ENCODE measurements at regions not wholly inside any gene's neighbourhood (a gene's known extent, or its start where the extent isn't known, plus 50 kb on each side); places are given as distances from the start of the nearest gene placed in this dataset.

DNA sequence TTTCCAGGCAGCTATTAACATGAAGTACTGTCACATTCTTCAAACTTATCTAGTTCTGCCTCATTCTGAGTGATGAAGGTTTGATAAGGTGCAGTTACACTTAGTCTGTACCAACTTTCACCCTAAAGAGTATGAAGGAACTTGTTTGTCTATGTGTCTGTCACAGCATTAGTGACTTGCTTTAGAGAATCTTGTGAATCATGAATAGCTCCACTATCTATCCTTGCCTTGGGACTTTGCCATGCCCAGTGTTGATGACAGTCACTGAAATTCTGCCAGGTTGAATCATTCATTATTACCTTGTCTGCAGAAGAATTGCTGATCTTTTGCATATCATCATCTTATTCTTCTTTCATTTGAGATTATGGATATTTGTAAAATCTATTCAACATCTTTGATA is 50.9 kb upstream of the A1CF start:
- intact Hi-C loops (cut with DNase I), result loop anchor here (5.0 kb wide), 1 partner anchor 51 kb away; no protein-coding TSS in a partner anchor
- DNase-seq (ENCODE audit: missing footprints) (no peak), ATAC-seq (no peak)

DNA sequence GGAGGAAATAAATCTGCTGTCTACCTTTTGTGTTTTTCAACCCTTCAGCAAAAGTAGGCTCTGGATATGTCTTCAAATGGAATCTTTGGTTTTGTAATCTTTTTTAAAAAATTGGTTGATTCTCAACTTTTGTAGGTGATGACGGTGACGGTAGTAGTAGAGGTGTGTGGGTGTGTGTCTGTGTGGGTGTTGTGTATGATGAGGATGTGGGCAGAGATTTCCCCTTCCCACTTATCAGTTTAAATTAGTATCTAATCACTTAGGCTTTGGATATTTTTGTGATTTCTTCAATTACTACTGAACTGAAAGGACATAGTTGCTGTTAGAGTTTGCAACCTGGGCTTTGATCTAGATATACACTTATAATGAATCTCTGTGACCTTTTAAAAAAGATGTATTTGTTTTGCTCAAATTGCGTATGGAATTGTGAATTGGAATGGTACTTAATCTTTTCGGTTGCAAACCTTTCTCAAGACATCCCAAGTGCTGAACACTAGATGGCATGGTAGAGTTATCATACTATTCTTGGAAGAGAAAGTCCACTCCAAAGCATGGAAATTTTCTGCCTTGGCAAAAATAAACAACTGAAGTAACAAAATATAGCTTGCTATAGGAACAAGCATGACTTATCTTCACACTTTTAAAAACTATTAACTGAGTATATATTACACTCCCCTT is 51.9 kb upstream of the A1CF start:
- intact Hi-C loops (cut with DNase I), result loop anchor here (5.0 kb wide), 1 partner anchor 50 kb away; no protein-coding TSS in a partner anchor
- peak; percentile 39 for ATAC-seq
- DNase-seq (ENCODE audit: missing footprints), result no peak

GRCh38 chr10:50941629-50942028 is 56.2 kb upstream of the A1CF start:
- intact Hi-C loops (cut with DNase I), result no loop called here
- ATAC-seq (no peak), DNase-seq (ENCODE audit: missing footprints) (no peak)

DNA sequence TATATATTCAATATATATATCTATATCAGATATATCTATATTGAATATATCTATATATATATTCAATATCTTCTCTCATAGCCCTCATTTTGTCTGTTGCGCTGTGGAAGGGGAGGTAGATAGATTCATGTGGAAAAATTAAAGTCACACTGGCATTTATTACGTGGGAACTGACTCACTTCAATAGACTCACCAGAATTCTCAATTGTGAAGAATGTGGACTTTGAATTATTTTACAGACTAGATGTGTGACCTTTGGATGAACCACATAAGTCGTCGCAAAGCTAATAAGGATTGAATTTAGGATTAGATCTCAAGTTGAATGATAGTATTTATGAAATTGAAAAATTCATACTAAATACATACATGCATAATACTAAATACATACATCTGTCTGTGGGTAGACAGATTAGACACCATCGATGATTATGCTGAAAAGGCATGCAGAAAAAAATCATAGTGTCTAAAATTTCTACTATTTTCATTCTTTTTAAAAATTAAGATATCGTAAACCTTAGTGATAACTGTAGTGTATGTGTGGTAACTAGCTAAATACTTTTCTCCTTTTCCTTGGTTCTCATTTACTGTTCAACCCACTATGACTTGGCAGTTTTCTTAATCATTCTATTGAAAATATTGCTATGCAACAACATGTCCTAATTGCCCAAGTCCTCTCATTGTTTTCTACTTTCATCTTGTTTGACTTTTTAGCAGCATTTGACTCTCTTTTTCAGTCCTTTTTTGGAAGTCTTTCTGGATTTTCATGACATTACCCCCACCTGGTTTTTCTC is 61.8 kb upstream of the A1CF start:
- intact Hi-C loops (cut with DNase I), result no loop called here
- DNase-seq (ENCODE audit: missing footprints), result no peak
- ATAC-seq, result no peak

DNA sequence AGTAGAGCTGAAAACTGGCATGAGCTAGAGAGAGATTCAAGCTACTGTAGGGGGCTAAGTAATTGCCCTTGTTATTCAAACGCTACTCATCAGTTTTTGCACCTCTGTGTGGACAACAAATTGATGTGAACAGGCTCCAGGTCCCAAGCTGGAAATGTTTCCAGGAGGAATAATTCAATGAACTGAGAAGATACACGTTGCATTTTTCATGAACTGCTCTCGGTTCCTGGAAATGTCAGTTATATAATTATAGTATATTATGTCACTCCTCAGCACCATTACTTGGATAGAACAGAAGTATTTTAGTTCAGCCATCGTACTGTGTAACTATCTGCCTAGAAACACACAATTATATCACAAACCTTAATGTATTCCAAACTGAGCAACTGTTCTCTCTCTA is 65.9 kb upstream of the A1CF start:
- intact Hi-C loops (cut with DNase I), result no loop called here
- DNase-seq (ENCODE audit: missing footprints), result no peak

DNA sequence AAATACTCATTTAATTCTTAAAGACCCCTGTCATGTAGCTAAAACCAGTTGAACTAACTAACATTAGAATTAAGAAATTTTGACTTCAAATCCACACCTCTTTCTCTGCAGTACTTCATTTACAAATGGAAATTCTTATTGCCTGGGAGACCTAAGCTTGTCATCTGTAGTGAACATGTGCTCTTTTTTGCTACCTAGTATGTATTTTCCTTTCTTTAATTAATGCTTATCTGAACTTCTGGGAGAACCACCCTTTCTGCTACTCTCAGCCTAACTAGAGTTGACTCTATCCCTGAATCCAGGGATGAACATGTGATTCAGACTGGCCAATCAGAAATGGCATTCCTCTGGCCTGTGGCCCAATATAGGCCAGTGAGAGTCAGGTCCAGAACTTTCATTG is 75.9 kb upstream of the A1CF start:
- DNase-seq (ENCODE audit: missing footprints) (no peak), ATAC-seq (no peak)
- intact Hi-C loops (cut with DNase I), result no loop called here

More for the DNA sequence above, 65.9 kb upstream of the A1CF start:
- no peak for ATAC-seq

DNA sequence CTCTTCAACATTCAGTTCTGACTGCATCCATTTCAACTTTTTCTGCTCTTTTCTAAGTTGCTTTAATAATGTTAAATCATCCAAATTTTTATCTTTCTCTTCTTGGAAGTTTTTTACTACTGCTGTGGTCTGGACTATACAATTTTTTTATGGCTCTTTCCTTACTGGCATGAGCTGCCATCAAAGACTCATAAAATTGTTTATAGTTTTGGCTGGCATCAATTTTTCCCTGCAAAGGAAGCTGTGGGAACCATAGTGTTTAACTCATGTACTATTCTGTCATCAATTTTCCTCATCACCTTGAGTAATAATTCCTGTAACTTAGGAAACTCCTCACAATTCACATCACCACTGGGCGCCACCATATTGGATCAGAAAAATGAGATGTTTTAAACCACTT is 77.6 kb upstream of the A1CF start:
- DNase-seq (ENCODE audit: missing footprints), result no peak
- intact Hi-C loops (cut with DNase I), result no loop called here
- no peak for ATAC-seq

DNA sequence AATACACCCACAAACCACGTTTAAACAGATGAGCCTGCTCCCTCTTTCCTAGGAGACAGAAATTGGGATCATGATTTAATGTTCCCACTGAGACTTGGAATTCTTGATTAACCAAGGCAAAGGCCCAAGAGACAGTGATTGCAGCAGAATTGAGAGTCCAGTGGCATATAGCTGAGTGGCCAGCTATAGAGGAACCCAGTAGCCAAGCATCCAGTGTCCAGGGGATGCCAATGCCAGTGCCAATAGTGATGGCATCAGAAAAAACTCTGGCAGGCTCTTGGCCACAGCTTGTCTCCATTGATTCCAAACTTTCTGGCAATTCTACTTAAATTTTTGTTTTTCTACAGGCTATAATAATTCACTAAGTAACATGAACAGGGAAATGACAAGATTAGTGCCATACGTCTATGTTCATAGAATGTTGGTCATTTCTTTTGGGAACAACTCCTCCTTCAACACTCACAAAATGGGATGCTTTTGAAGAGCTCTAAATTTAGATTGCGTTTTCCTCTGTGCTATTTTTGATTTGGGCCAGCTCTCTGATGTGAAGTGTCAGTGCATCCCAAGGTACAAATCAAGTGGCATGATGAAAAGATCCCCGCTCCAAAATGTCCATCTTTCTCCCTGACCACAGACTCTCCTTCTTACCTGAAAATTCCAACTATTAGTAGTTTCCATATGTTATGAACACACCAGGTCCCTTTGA is 83.1 kb upstream of the A1CF start:
- DNase-seq (ENCODE audit: missing footprints), result no peak
- peak; percentile 37 for ATAC-seq
- intact Hi-C loops (cut with DNase I), result no loop called here

GRCh38 chr10:50972591-50972990 is 87.2 kb upstream of the A1CF start:
- ATAC-seq (no peak), DNase-seq (ENCODE audit: missing footprints) (no peak)
- intact Hi-C loops (cut with DNase I), result no loop called here

DNA sequence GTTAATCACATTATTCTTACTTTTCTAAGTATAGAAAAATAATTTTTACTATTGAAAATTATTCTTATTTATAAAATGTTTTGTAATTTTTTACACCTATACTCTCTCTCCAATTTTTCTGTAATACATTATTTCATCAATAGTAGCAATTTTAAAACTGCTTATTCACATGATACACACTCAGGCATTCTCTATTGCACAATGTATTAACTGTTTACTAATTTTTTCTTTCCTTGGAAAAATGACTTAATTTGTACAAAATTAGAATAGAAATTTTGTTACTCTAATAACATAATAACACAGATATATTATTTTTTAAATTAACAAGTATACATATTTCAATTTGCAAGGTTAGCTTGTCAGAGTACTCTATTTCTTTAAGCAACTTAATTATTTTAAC is 92.9 kb upstream of the PRKG1 start:
- DNase-seq (ENCODE audit: missing footprints) (no peak), ATAC-seq (no peak)
- intact Hi-C loops (cut with DNase I), result no loop called here

GRCh38 chr10:50981904-50982303 is 92.4 kb upstream of the PRKG1 start:
- ATAC-seq, result no peak
- DNase-seq (ENCODE audit: missing footprints), result no peak
- intact Hi-C loops (cut with DNase I), result no loop called here

- intact Hi-C loops (cut with DNase I), result no loop called here
- DNase-seq (ENCODE audit: missing footprints) (no peak), ATAC-seq (no peak)
Measured at GRCh38 chr10:50982989-50983388, 91.3 kb upstream of the PRKG1 start.

GRCh38 chr10:50987934-50988333 is 86.4 kb upstream of the PRKG1 start:
- intact Hi-C loops (cut with DNase I), result loop anchor here (5.0 kb wide), 1 partner anchor 51 kb away; no protein-coding TSS in a partner anchor

GRCh38 chr10:50988792-50989191 is 85.5 kb upstream of the PRKG1 start:
- DNase-seq (ENCODE audit: missing footprints), result no peak
- no peak for ATAC-seq
- intact Hi-C loops (cut with DNase I), result loop anchor here (5.0 kb wide), 1 partner anchor 51 kb away; no protein-coding TSS in a partner anchor

More at GRCh38 chr10:50987934-50988333, 86.4 kb upstream of the PRKG1 start:
- ATAC-seq, result no peak
- no peak for DNase-seq (ENCODE audit: missing footprints)

DNA sequence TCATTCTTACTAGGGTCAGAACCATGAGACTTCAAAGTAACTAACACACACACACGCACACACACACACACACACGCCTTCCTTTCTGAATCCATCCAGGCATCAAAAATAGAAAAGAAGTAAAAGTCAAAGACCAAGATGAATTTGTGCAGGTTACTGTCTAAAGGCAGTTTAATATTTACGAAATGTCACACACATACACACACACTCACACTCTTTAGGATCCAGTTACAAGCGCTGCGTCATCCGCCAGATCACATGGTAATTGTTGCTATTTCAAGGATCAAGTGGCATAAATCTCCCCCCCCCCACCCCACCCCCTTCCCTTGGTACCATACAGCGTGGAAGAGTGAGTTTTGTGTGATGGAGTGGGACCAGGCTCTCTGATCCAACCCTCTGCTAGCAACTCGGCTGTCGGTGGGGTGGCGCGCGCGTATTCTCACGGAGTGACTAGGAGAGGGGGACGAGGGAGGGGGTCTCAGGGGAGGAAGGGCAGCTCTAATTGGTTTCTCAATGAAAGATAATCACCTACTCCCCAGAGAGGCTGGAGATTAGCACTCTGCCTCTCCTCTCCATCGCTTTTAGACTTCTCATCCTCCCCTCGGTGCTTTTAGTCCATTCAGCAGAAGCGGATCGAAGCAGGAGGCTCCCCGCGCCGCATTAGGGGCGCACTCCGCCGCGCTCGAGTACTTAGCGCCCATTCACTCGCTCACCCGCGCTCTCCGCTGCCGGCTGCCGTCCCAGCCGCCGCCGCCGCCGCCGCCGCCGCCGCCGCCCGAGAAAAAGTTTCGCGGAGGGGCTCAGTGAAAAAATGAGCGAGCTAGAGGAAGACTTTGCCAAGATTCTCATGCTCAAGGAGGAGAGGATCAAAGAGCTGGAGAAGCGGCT is 83.5 kb upstream of the PRKG1 start:
- intact Hi-C loops (cut with DNase I), result no loop called here
- ATAC-seq (peak; percentile 32), DNase-seq (ENCODE audit: missing footprints) (peak; percentile 78)

DNA sequence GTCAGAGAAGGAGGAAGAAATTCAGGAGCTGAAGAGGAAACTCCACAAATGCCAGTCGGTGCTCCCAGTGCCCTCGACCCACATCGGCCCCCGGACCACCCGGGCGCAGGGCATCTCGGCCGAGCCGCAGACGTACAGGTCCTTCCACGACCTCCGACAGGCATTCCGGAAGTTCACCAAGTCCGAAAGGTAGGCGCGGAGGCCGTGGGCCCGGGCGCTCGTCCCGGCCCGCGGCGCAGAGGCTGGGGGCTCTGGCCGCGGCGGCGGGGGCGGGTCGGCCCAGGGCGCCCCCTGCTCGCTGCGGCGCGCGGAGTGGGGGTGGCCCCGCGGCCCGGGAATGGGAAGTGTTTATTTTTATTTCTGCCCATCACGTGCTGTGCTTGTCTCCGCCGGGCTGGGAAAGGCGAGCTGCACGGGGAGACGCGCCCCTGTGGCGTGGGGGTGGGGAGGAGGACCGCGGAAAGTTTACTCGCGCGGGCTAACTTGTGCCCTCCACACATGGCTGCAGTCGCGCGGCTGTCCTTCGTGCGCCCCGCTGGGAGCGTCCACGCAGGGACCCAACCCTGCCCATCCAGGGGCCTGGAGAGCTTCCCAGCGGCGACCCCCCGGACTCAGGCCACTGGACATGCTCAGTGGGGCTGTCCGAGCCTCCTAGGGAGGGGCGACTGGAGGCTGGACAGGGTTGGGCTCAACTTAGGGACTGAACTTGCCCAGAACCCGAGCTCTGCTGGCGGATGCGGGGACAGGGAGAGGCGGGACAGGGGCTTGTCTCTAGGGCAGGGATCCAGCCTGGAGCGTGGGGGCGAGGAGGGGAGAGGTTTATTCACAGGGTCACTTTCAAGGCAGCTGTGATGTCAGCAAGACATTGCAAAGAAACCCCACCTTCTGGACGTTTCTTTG is 82.6 kb upstream of the PRKG1 start:
- intact Hi-C loops (cut with DNase I), result no loop called here
- DNase-seq (ENCODE audit: missing footprints) (peak; percentile 78), ATAC-seq (peak; percentile 67)

GRCh38 chr10:50992356-50992901 is 81.9 kb upstream of the PRKG1 start:
- intact Hi-C loops (cut with DNase I), result no loop called here
- ATAC-seq (peak; percentile 44), DNase-seq (ENCODE audit: missing footprints) (no peak)
